GM12878 (cell line): ENCODE measurements at regions not wholly inside any gene's neighbourhood (a gene's known extent, or its start where the extent isn't known, plus 50 kb on each side); places are given as distances from the start of the nearest gene placed in this dataset.

Experiments used
- ATAC-seq: fragments of 200-7000 bp; cut with Tn5 transposase; 3 replicates; pipeline ENCODE4 v1.9.1; 2020; ENCODE audit warnings: mild to moderate bottlenecking, moderate library complexity
- BruUV-seq: library from RNA; stranded (reverse); fragments of 400-500 nt; replicated peaks from 2 replicates; lab custom pipeline; 2021; lab: Mats Ljungman, UMichigan
- CTCF ChIA-PET: fragments of 300-600 bp; sonication (Branson Sonifier 250); formaldehyde crosslinking; extraction: SDS; loops from one replicate; lab custom pipeline; 2021; ENCODE audit warnings: inconsistent platforms; lab: Yijun Ruan, JAX
- POLR2A ChIA-PET: fragments of 350-600 bp; formaldehyde crosslinking; extraction: SDS; loops from one replicate; lab custom pipeline; 2021; ENCODE audit warnings: inconsistent platforms; lab: Charles Lee
- RAD21 ChIA-PET: fragments of 300-600 bp; sonication (Branson Sonifier 250); formaldehyde crosslinking; loops from one replicate; lab custom pipeline; 2023; ENCODE audit warnings: antibody characterized with exemption; ENCODE audit not compliant: unreplicated experiment; lab: Charles Lee
- SMC1A ChIA-PET: fragments of 300-600 bp; sonication (Branson Sonifier 250); formaldehyde crosslinking; loops from one replicate; lab custom pipeline; 2023; ENCODE audit not compliant: unreplicated experiment, uncharacterized antibody; lab: Charles Lee
- DNase-seq: peaks from one replicate; pipeline ENCODE4 v3.0.0-alpha.2; 2011; ENCODE audit warnings: low read depth, low spot score
- FAIRE-seq: peaks from 3 replicates; lab custom pipeline; 2011; peaks lifted over from hg19 to GRCh38; lab: Jason Lieb, UNC
- H2AFZ ChIP-seq: 2 replicates; pipeline ENCODE4 v1.6.0; 2011; ENCODE audit warnings: low read depth, low read length, control low read depth; ENCODE audit not compliant: control insufficient read depth
- H3K27ac ChIP-seq: 2 replicates; pipeline ENCODE4 v1.5.1; 2011; ENCODE audit warnings: control low read depth; ENCODE audit not compliant: control insufficient read depth, insufficient read depth
- H3K27me3 ChIP-seq, 2 experiments: replicated peaks in 1 of 2; 2 replicates each; pipeline versions ENCODE4 v1.6.0 to v1.6.1; 2011; ENCODE audit warnings: low read length in 1 of 2; ENCODE audit not compliant: control insufficient read depth in 2 of 2, insufficient read depth in 2 of 2
- H3K36me3 ChIP-seq, 2 experiments: 2 replicates each; pipeline ENCODE4 v1.5.1; 2011; ENCODE audit warnings: low read length in 1 of 2; ENCODE audit not compliant: control insufficient read depth in 2 of 2, insufficient read depth in 2 of 2
- H3K4me1 ChIP-seq: 2 replicates; pipeline ENCODE4 v1.6.1; 2011; ENCODE audit warnings: mild to moderate bottlenecking, low read length, moderate library complexity, mixed read lengths; ENCODE audit not compliant: control insufficient read depth, insufficient read depth
- H3K4me2 ChIP-seq: 2 replicates; pipeline ENCODE4 v1.6.0; 2011; ENCODE audit warnings: control low read depth; ENCODE audit not compliant: control insufficient read depth, insufficient read depth
- H3K4me3 ChIP-seq: fragments of 200-600 bp; sonication (generic); 2 replicates; pipeline ENCODE4 v1.5.1; 2016
- H3K79me2 ChIP-seq: 2 replicates; pipeline ENCODE4 v1.6.0; 2011; ENCODE audit warnings: low read length; ENCODE audit not compliant: control insufficient read depth, insufficient read depth
- H3K9ac ChIP-seq: 2 replicates; pipeline ENCODE4 v1.8.0; 2011; ENCODE audit warnings: low read length, control low read depth, mixed read lengths; ENCODE audit not compliant: control insufficient read depth, insufficient read depth
- H3K9me3 ChIP-seq: replicated peaks from 3 replicates; pipeline ENCODE4 v1.5.1; 2011; ENCODE audit warnings: mild to moderate bottlenecking, low read length; ENCODE audit not compliant: control insufficient read depth, insufficient read depth
- H4K20me1 ChIP-seq: 2 replicates; pipeline ENCODE4 v1.6.0; 2011; ENCODE audit not compliant: control insufficient read depth, insufficient read depth
- ATF7 ChIP-seq: fragments of 450-650 bp; IDR thresholded peaks from 2 replicates; pipeline ENCODE4 v1.6.1; 2016; ENCODE audit warnings: low read depth, mild to moderate bottlenecking
- FOXK2 ChIP-seq: fragments of 450-650 bp; IDR thresholded peaks from 2 replicates; pipeline ENCODE4 v1.6.1; 2017; ENCODE audit warnings: mild to moderate bottlenecking, moderate library complexity
- HDAC2 ChIP-seq: fragments of 200-600 bp; sonication (generic); IDR thresholded peaks from 2 replicates; pipeline ENCODE4 v1.6.1; 2017
- JUND ChIP-seq: IDR thresholded peaks from 2 replicates; pipeline ENCODE4 v1.6.1; 2012; ENCODE audit warnings: low read depth, mild to moderate bottlenecking, low read length, improper control_type of control experiment, moderate library complexity
- MEF2B ChIP-seq: fragments of 450-650 bp; IDR thresholded peaks from 2 replicates; pipeline ENCODE4 v1.6.1; 2018; ENCODE audit warnings: mild to moderate bottlenecking, moderate library complexity; ENCODE audit not compliant: partially characterized antibody, poor library complexity, severe bottlenecking
- MYB ChIP-seq: fragments of 150-350 bp; IDR thresholded peaks from 2 replicates; pipeline ENCODE4 v1.6.1; 2014; ENCODE audit warnings: mild to moderate bottlenecking, low read depth, low read length, borderline replicate concordance
- PAX8 ChIP-seq: fragments of 450-650 bp; IDR thresholded peaks from 2 replicates; pipeline ENCODE4 v1.6.1; 2017; ENCODE audit warnings: mild to moderate bottlenecking, moderate library complexity
- POLR2A ChIP-seq: IDR thresholded peaks from 2 replicates; pipeline ENCODE4 v1.6.1; 2011; ENCODE audit warnings: low read depth, mild to moderate bottlenecking, low read length
- SP1 ChIP-seq: IDR thresholded peaks from one replicate; pipeline ENCODE4 v1.6.1; 2011; ENCODE audit warnings: low read depth, low read length
- YY1 ChIP-seq: IDR thresholded peaks from 2 replicates; pipeline ENCODE4 v1.6.1; 2011; ENCODE audit warnings: low read depth, mild to moderate bottlenecking, low read length
- ZNF384 ChIP-seq: IDR thresholded peaks from 2 replicates; pipeline ENCODE4 v1.6.1; 2012; ENCODE audit warnings: low read depth, mild to moderate bottlenecking, low read length, improper control_type of control experiment, borderline replicate concordance
- WGBS: methylation state at CpG from one replicate; pipeline ENCODE4 v1.1.6; 2016; ENCODE audit warnings: low lambda C conversion rate; ENCODE audit not compliant: insufficient replicate concordance, insufficient coverage; ENCODE audit errors: missing lambda C conversion rate; 5-methylcytosine and 5-hydroxymethylcytosine counted together
- in situ Hi-C: fragments of 300-500 bp; cut with MboI; formaldehyde crosslinking; loops from 9 replicates; pipeline ENCODE4 v1.14.3; 2018; ENCODE audit warnings: mixed read lengths
- intact Hi-C: fragments of 100-400 bp; cut with micrococcal nuclease; formaldehyde crosslinking; loops from one replicate; pipeline ENCODE4 v1.14.2; 2022; ENCODE audit not compliant: unreplicated experiment
- TF ChIP-seq, protein P1 (sequence below): fragments of 450-650 bp; IDR thresholded peaks from 2 replicates; pipeline ENCODE4 v1.6.1; 2017; ENCODE audit warnings: low read depth, mild to moderate bottlenecking, moderate library complexity
- TF ChIP-seq, protein P2 (sequence below): IDR thresholded peaks from 2 replicates; pipeline ENCODE4 v1.6.1; 2012; ENCODE audit warnings: low read depth, low read length, improper control_type of control experiment
- TF ChIP-seq, protein P3 (sequence below): fragments of 450-650 bp; formaldehyde crosslinking; IDR thresholded peaks from 2 replicates; pipeline ENCODE4 v1.4.0; 2020; ENCODE audit warnings: mild to moderate bottlenecking, moderate library complexity
- TF ChIP-seq, protein P4 (sequence below): fragments of 450-650 bp; formaldehyde crosslinking; IDR thresholded peaks from 2 replicates; pipeline ENCODE4 v1.4.0; 2022; ENCODE audit warnings: mild to moderate bottlenecking, moderate library complexity

DNA sequence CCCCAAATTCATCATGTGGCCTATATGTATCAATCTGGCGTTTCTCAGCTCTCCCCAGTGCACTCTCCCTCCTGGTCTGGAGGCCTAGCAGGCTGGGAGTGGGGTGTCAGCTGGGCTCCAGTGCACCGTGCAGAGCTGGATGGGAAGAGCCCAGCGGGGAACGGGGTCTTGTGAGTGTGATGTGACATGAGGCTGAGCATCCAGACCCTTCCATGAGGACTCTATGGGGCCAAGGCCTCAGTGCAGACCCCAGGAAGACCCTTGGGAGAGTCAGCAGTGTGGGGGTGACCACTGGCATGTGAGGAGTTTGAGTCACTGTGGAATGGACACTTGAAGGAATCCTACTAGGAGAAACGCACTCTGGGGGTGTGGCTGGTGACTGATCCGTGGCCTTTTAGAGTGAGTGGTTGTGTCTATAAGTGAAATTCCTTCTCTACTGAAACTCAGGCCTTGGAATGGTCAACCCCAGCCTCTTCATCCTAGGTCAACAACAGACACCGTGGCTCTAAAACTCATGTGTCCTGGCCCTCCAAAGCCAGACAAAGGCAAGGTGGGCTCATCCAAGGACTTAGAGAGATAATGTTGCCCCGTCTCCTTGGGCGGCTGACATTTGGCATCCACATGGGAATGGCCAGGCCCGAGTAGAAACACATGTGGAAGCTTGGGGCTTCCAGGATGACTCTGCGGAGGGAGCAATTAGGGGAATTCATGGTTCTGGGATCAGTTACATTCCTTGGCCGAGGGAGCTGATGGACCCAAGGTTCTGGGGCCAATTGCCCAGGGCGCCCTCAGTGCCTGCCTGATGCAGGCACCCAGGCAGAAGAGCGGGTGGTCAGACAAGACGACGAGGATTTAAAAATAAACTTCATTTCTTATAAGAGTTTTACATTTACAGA lies 156.0 kb upstream of the TWIST2 start (continued):
- TF ChIP-seq MEF2B: no peak
- TF ChIP-seq, protein P1, sequence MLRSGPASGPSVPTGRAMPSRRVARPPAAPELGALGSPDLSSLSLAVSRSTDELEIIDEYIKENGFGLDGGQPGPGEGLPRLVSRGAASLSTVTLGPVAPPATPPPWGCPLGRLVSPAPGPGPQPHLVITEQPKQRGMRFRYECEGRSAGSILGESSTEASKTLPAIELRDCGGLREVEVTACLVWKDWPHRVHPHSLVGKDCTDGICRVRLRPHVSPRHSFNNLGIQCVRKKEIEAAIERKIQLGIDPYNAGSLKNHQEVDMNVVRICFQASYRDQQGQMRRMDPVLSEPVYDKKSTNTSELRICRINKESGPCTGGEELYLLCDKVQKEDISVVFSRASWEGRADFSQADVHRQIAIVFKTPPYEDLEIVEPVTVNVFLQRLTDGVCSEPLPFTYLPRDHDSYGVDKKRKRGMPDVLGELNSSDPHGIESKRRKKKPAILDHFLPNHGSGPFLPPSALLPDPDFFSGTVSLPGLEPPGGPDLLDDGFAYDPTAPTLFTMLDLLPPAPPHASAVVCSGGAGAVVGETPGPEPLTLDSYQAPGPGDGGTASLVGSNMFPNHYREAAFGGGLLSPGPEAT: no peak
- no peak for TF ChIP-seq SP1
- no peak for TF ChIP-seq ATF7
- no peak for TF ChIP-seq ZNF384
- TF ChIP-seq POLR2A: no peak
- TF ChIP-seq, all 136 proteins: peak for 0

DNA sequence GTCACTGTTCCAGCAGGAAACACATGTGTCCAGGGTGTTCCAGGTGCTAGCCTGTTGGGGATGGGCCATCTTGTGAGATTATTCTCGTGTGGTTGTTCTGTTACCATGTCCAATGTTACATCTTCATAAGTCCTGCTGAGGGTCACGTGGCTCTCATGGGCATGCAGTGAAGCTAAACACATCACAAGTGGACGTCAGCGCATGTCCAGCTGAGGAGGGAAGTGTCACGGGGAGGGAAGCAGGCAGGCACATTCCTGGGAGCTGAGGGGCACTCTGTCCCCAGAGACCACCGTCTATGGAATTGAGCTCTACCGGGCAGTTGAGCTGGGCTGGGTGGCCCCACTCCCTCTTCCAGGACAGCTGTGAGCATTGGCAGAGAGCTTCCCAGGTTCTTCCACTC lies 155.3 kb upstream of the TWIST2 start:
- POLR2A ChIA-PET: no interaction called here
- intact Hi-C loops (no loop called here), in situ Hi-C loops (no loop called here)
- FAIRE-seq: no peak
- H3K79me2 ChIP-seq: no peaks in the 10 kb centered on the region
- no peaks in the 10 kb centered on the region for H3K4me1 ChIP-seq
- 23% methylated on average over 7 of the region's 7 CpGs for WGBS
- no peak overlapping the region for H3K4me2 ChIP-seq
- H3K9me3 ChIP-seq: no peaks in the 10 kb centered on the region
- H3K4me3 ChIP-seq: no peak overlapping the region
- H3K36me3 ChIP-seq: no peaks in the 10 kb centered on the region
- CTCF ChIA-PET: no interaction called here
- SMC1A ChIA-PET: no interaction called here
- RAD21 ChIA-PET: no interaction called here
- no peak overlapping the region for H3K27ac ChIP-seq
- no peak overlapping the region for H2AFZ ChIP-seq
- H4K20me1 ChIP-seq: no peaks in the 10 kb centered on the region
- H3K27me3 ChIP-seq: no peaks in the 10 kb centered on the region; a peak in 1 of 4 replicates
- ATAC-seq: no peak
- H3K9ac ChIP-seq: no peak overlapping the region
- DNase-seq: no peak
- no TSS peak for BruUV-seq
- TF ChIP-seq HDAC2 (no peak), YY1 (no peak), FOXK2 (no peak), PAX8 (no peak), JUND (no peak), MYB (no peak)
- TF ChIP-seq, protein P2, sequence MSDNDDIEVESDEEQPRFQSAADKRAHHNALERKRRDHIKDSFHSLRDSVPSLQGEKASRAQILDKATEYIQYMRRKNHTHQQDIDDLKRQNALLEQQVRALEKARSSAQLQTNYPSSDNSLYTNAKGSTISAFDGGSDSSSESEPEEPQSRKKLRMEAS: no peak
- TF ChIP-seq, protein P3, sequence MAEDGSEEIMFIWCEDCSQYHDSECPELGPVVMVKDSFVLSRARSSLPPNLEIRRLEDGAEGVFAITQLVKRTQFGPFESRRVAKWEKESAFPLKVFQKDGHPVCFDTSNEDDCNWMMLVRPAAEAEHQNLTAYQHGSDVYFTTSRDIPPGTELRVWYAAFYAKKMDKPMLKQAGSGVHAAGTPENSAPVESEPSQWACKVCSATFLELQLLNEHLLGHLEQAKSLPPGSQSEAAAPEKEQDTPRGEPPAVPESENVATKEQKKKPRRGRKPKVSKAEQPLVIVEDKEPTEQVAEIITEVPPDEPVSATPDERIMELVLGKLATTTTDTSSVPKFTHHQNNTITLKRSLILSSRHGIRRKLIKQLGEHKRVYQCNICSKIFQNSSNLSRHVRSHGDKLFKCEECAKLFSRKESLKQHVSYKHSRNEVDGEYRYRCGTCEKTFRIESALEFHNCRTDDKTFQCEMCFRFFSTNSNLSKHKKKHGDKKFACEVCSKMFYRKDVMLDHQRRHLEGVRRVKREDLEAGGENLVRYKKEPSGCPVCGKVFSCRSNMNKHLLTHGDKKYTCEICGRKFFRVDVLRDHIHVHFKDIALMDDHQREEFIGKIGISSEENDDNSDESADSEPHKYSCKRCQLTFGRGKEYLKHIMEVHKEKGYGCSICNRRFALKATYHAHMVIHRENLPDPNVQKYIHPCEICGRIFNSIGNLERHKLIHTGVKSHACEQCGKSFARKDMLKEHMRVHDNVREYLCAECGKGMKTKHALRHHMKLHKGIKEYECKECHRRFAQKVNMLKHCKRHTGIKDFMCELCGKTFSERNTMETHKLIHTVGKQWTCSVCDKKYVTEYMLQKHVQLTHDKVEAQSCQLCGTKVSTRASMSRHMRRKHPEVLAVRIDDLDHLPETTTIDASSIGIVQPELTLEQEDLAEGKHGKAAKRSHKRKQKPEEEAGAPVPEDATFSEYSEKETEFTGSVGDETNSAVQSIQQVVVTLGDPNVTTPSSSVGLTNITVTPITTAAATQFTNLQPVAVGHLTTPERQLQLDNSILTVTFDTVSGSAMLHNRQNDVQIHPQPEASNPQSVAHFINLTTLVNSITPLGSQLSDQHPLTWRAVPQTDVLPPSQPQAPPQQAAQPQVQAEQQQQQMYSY (CRISPR knock-in tag): no peak
- TF ChIP-seq, protein P4, sequence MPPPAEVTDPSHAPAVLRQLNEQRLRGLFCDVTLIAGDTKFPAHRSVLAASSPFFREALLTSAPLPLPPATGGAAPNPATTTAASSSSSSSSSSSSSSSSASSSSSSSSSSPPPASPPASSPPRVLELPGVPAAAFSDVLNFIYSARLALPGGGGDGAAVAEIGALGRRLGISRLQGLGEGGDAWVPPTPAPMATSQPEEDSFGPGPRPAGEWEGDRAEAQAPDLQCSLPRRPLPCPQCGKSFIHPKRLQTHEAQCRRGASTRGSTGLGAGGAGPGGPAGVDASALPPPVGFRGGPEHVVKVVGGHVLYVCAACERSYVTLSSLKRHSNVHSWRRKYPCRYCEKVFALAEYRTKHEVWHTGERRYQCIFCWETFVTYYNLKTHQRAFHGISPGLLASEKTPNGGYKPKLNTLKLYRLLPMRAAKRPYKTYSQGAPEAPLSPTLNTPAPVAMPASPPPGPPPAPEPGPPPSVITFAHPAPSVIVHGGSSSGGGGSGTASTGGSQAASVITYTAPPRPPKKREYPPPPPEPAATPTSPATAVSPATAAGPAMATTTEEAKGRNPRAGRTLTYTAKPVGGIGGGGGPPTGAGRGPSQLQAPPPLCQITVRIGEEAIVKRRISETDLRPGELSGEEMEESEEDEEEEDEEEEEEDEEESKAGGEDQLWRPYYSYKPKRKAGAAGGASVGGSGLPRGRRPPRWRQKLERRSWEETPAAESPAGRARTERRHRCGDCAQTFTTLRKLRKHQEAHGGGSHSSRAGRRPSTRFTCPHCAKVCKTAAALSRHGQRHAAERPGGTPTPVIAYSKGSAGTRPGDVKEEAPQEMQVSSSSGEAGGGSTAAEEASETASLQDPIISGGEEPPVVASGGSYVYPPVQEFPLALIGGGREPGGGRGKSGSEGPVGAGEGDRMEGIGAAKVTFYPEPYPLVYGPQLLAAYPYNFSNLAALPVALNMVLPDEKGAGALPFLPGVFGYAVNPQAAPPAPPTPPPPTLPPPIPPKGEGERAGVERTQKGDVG: no peak
